ENCODE measurements at regions not wholly inside any gene's neighbourhood (a gene's known extent, or its start where the extent isn't known, plus 50 kb on each side); places are given as distances from the start of the nearest gene placed in this dataset.
A peak's percentile ranks its signal among the peaks of the same experiment; 100 is the strongest.
"Not testable (repeated sequence)": the region's sequence is repeated elsewhere in the genome, so short reads cannot be mapped to it uniquely, and the experiment has no call there.

DNA sequence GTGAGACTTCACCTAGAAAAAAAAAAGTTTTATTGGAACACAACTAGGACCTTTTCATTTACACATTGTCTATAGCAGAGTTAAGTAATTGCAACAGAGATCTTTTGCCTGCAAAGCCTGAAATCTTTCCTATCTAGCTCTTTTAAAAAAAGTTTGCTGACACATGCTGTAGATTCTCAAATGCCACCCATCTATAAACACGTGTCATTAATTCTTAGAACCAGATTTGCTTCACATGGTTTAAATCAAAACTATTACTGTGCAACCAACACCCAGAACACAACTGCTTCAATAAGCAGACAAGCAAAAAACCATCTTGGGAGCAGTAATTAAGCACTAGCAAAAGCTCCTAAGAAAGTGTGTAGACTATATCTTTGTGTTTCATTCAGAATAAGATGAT lies 55.0 kb downstream of the OXSM start:
- TF ChIP-seq, protein P1, sequence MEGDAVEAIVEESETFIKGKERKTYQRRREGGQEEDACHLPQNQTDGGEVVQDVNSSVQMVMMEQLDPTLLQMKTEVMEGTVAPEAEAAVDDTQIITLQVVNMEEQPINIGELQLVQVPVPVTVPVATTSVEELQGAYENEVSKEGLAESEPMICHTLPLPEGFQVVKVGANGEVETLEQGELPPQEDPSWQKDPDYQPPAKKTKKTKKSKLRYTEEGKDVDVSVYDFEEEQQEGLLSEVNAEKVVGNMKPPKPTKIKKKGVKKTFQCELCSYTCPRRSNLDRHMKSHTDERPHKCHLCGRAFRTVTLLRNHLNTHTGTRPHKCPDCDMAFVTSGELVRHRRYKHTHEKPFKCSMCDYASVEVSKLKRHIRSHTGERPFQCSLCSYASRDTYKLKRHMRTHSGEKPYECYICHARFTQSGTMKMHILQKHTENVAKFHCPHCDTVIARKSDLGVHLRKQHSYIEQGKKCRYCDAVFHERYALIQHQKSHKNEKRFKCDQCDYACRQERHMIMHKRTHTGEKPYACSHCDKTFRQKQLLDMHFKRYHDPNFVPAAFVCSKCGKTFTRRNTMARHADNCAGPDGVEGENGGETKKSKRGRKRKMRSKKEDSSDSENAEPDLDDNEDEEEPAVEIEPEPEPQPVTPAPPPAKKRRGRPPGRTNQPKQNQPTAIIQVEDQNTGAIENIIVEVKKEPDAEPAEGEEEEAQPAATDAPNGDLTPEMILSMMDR (IDR thresholded peaks at IDR 0.05), result no peak
- TF ChIP-seq ZFX (IDR thresholded peaks at IDR 0.05; ENCODE audit: borderline replicate concordance), result no peak

DNA sequence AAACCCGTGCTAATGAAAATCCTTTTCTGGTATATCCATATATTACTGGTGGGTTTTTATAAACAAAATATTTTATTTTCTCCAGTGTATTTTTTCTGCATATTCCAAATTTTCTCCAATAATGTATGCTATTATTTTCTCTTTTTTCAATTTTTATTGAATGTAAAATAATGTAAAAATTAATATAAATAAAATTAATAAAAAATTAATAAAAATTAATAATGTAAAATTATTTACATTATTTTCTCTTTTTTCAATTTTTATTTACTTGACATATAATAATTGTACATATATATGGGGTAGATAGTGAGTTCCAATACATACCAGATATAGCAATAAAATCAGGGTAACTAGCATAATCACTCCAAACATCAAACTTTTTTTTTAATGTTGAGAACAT lies 56.4 kb downstream of the OXSM start:
- no peak for TF ChIP-seq ZFX (IDR thresholded peaks at IDR 0.05; ENCODE audit: borderline replicate concordance)
- TF ChIP-seq, protein P1 (IDR thresholded peaks at IDR 0.05), result no peak
- H3K27ac ChIP-seq, result no peak overlapping the region

More for the DNA sequence above, 55.0 kb downstream of the OXSM start:
- H3K27ac ChIP-seq, result no peak overlapping the region

DNA sequence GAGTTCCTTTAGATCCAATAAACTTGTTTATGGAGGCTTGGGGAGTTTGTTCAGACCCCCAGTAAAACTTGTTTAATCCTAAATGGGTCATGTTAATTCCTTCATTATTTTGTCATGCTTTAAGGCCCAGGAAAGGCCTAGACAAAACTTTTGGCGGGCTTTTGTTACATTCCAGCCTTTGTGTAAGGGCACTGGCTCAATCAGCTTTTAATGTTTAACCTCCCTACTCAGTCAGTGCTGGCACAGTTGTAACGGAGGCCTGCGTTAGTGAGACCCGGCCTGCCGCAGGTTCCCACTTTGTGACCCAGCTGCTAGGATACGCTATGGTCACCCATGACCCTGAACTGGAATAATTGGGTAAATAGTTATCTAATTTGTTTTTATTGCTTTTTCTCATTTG lies 59.2 kb downstream of the OXSM start:
- no peak for TF ChIP-seq ZFX (IDR thresholded peaks at IDR 0.05; ENCODE audit: borderline replicate concordance)
- TF ChIP-seq, protein P1 (IDR thresholded peaks at IDR 0.05), result no peak
- H3K27ac ChIP-seq, result no peak overlapping the region

DNA sequence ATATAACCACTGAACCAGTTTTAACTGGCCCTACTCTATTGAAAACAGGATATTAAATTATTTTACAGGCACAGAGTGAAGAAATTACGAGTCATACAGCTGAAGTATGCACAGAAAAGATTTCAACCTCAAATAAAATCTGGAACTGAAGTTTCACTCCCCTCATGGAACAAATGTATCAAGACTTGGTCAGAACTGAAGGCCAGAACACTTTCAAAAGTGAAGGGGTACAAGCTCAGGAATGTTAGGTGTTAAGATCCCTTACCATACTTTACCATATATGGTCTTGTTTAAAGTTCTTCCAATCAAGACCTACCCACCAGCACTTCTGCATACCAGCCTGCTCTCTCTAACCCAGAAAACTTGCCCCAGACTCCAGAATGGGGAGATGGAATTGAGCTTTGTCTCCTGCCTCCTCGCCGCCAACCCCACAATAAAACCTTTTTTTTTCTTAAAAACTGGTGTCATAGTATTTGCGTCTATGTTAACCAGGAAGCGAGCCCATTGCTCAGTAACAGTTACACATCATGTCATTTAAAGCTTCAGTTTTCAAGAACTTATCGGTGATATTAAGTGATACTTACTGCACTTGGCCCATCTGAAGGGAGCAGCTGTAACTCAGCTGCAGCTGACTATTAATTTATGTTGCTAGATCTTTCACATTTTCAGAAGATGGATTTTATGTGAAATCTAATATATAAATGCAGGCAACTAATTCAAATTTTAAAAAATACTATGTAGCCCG lies 59.9 kb downstream of the OXSM start:
- TF ChIP-seq ZFX (IDR thresholded peaks at IDR 0.05; ENCODE audit: borderline replicate concordance), result no peak
- TF ChIP-seq, protein P1 (IDR thresholded peaks at IDR 0.05), result no peak
- H3K27ac ChIP-seq, result no peak overlapping the region

DNA sequence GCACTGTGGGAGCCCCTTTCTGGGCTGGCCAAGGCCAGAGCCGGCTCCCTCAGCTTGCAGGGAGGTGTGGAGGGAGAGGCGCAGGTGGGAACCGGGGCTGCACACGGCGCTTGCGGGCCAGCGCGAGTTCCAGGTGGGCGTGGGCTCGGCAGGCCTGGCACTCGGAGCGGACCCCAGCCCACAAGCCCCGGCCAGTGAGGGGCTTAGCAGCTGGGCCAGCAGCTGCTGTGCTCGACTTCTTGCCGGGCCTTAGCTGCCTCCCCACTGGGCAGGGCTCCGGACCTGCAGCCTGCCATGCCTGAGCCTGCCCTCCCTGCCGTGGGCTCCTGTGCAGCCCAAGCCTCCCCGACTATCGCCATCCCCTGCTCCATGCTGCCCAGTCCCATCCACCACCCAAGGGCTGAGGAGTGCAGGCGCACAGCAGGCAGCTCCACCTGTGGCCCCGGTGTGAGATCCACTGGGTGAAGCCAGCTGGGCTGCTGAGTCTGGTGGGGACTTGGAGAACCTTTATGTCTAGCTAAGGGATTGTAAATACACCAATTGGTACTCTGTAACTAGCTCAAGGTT lies 61.9 kb downstream of the OXSM start:
- H3K27ac ChIP-seq, result not testable (repeated sequence)

DNA sequence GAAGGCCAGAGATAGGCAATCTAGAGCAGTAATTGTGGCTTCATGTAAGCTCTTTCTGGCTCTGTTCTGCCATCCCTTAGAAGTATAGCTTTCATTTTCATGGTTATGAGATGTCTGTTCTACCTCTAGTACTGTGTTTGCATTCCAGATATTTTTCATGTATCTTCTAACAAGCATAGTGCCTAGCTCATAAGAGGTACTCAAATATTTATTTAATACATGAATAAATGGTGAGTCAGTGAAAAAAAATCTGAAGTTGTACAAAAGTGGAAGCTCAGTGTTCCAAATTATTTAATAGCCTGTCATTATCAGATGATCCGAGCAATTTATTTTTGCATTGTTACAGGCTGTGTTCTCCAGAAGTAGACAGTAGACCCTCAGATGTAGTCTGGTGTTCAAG lies 64.3 kb downstream of the OXSM start:
- no peak for TF ChIP-seq ZFX (IDR thresholded peaks at IDR 0.05; ENCODE audit: borderline replicate concordance)
- TF ChIP-seq, protein P1 (IDR thresholded peaks at IDR 0.05), result no peak
- H3K27ac ChIP-seq, result peak overlapping the region; percentile 44

DNA sequence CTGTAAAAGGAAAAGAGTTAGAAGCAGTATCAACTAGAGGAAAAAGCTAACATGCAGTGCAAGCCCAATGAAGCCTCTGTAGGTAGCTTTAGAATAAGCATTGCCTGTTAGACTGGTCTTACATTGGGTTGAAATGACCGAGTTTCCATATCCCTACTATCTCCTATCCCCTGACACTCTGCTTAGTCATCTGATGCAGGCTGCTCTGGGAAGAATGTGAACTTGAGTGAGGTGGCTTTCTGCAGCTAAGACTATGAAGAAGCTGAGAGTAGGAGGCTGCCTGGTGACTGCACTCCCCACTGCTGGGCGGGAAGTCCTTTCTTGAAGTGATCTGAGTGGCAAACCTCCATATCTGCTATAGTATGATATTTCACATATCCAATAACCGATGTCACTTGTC lies 64.7 kb downstream of the OXSM start:
- peak overlapping the region; percentile 44 for H3K27ac ChIP-seq
- no peak for TF ChIP-seq ZFX (IDR thresholded peaks at IDR 0.05; ENCODE audit: borderline replicate concordance)
- TF ChIP-seq, protein P1 (IDR thresholded peaks at IDR 0.05), result no peak
